GM12891 (cell line): ENCODE measurements at regions not wholly inside any gene's neighbourhood (a gene's known extent, or its start where the extent isn't known, plus 50 kb on each side); places are given as distances from the start of the nearest gene placed in this dataset.
"Not testable (repeated sequence)": the region's sequence is repeated elsewhere in the genome, so short reads cannot be mapped to it uniquely, and the experiment has no call there.

ENCODE experiments used
- DNase-seq: peaks from one replicate; pipeline ENCODE4 v3.0.0; 2011; ENCODE audit warnings: low spot score; ENCODE audit not compliant: insufficient read length
- FAIRE-seq: peaks from 2 replicates; lab custom pipeline; 2011; peaks lifted over from hg19 to GRCh38; lab: Jason Lieb, UNC
- PAX5 ChIP-seq: IDR thresholded peaks from 2 replicates; pipeline ENCODE4 v1.6.1; 2011; ENCODE audit warnings: low read length, moderate library complexity, mild to moderate bottlenecking; ENCODE audit not compliant: insufficient read depth, severe bottlenecking
- POLR2A ChIP-seq: IDR thresholded peaks from 2 replicates; pipeline ENCODE4 v1.6.1; 2011; ENCODE audit warnings: low read depth, low read length, control low read depth
- POLR2AphosphoS5 ChIP-seq: IDR thresholded peaks from 2 replicates; pipeline ENCODE4 v1.6.1; 2011; ENCODE audit warnings: low read depth, low read length, control low read depth
- POU2F2 ChIP-seq: IDR thresholded peaks from 2 replicates; pipeline ENCODE4 v1.6.1; 2011; ENCODE audit warnings: low read depth, mild to moderate bottlenecking, control low read depth, low read length, moderate library complexity
- SPI1 ChIP-seq: IDR thresholded peaks from 2 replicates; pipeline ENCODE4 v1.6.1; 2011; ENCODE audit warnings: low read depth, low read length, control low read depth
- TAF1 ChIP-seq: IDR thresholded peaks from 2 replicates; pipeline ENCODE4 v1.6.1; 2011; ENCODE audit warnings: low read depth, low read length, control low read depth

GRCh38 chr5:145407300-145408047, 427.7 kb downstream of the PRELID2 start:
- FAIRE-seq (no peak), DNase-seq (no peak)
- no peak; the same call in 1 of the 2 replicates for TF ChIP-seq POU2F2
- no peak for TF ChIP-seq TAF1
- no peak for TF ChIP-seq SPI1
- no peak for TF ChIP-seq POLR2A
- TF ChIP-seq PAX5 = no peak
- no peak for TF ChIP-seq POLR2AphosphoS5

GRCh38 chr5:145403992-145404391, 431.1 kb downstream of the PRELID2 start:
- FAIRE-seq (no peak), DNase-seq (no peak)
- no peak for TF ChIP-seq SPI1
- TF ChIP-seq PAX5 = no peak
- TF ChIP-seq TAF1 = no peak
- TF ChIP-seq POU2F2 = no peak
- TF ChIP-seq POLR2A = no peak

- FAIRE-seq = no peak
- TF ChIP-seq POLR2A = no peak
- TF ChIP-seq TAF1 = no peak
- TF ChIP-seq PAX5 = no peak
- TF ChIP-seq SPI1 = no peak
- TF ChIP-seq POLR2AphosphoS5 = no peak
- TF ChIP-seq POU2F2 = no peak
Measured at GRCh38 chr5:145396888-145397287, 438.3 kb downstream of the PRELID2 start.

GRCh38 chr5:145395151-145395550, 440.0 kb downstream of the PRELID2 start:
- DNase-seq, FAIRE-seq: not testable (repeated sequence)

More at GRCh38 chr5:145396888-145397287, 438.3 kb downstream of the PRELID2 start:
- no peak for DNase-seq

GRCh38 chr5:145393426-145393825, 441.7 kb downstream of the PRELID2 start:
- TF ChIP-seq TAF1 (no peak), POLR2A (no peak), SPI1 (no peak), PAX5 (no peak), POU2F2 (no peak), POLR2AphosphoS5 (no peak)
- DNase-seq (no peak), FAIRE-seq (no peak)

- DNase-seq (no peak), FAIRE-seq (no peak)
- TF ChIP-seq SPI1 (no peak), POLR2AphosphoS5 (no peak), POLR2A (no peak), TAF1 (no peak), PAX5 (no peak), POU2F2 (no peak)
Measured at GRCh38 chr5:145389047-145389446, 446.1 kb downstream of the PRELID2 start.

- no peak for TF ChIP-seq POU2F2
- TF ChIP-seq SPI1 = no peak
- no peak for TF ChIP-seq PAX5
- no peak for TF ChIP-seq POLR2A
- TF ChIP-seq POLR2AphosphoS5 = no peak
- TF ChIP-seq TAF1 = no peak
- no peak for DNase-seq
- FAIRE-seq = no peak
Measured at GRCh38 chr5:145385276-145385675, 449.9 kb downstream of the PRELID2 start.

- FAIRE-seq (no peak), DNase-seq (no peak)
- no peak for TF ChIP-seq POLR2AphosphoS5
- TF ChIP-seq SPI1 = no peak
- no peak for TF ChIP-seq PAX5
- TF ChIP-seq POU2F2 = no peak
- TF ChIP-seq TAF1 = no peak
- TF ChIP-seq POLR2A = no peak
Measured at GRCh38 chr5:145378226-145378625, 456.9 kb downstream of the PRELID2 start.

GRCh38 chr5:145375521-145375920, 459.6 kb downstream of the PRELID2 start:
- no peak for TF ChIP-seq PAX5
- no peak for DNase-seq
- no peak for FAIRE-seq

GRCh38 chr5:145365464-145365863, 469.7 kb downstream of the PRELID2 start:
- FAIRE-seq (no peak), DNase-seq (no peak)
- TF ChIP-seq PAX5 (no peak), POLR2AphosphoS5 (no peak), SPI1 (no peak), POU2F2 (no peak), POLR2A (no peak), TAF1 (no peak)
